Endothelial cell of hepatic sinusoid (primary cell): ENCODE measurements at regions not wholly inside any gene's neighbourhood (a gene's known extent, or its start where the extent isn't known, plus 50 kb on each side); places are given as distances from the start of the nearest gene placed in this dataset.
"Not testable (repeated sequence)": the region's sequence is repeated elsewhere in the genome, so short reads cannot be mapped to it uniquely, and the experiment has no call there.

ENCODE experiments used
- in situ Hi-C: cut with HindIII; loops from 2 replicates; pipeline ENCODE4 v1.10.0; 2017; ENCODE audit warnings: low sequenced_read_pairs

- in situ Hi-C loops, result no loop called here
Measured at GRCh38 chr2:37569131-37569823, 102.2 kb downstream of the CDC42EP3 start.

- in situ Hi-C loops, result no loop called here
Measured at GRCh38 chr2:37569986-37570679, 101.3 kb downstream of the CDC42EP3 start.

- in situ Hi-C loops, result no loop called here
Measured at GRCh38 chr2:37570773-37571586, 100.5 kb downstream of the CDC42EP3 start.

- in situ Hi-C loops, result no loop called here
Measured at GRCh38 chr2:37571587-37572136, 99.8 kb downstream of the CDC42EP3 start.

GRCh38 chr2:37573451-37574388, 97.7 kb downstream of the CDC42EP3 start:
- in situ Hi-C loops, result no loop called here

- in situ Hi-C loops, result no loop called here
Measured at GRCh38 chr2:37575780-37576179, 95.7 kb downstream of the CDC42EP3 start.

- in situ Hi-C loops, result not testable (repeated sequence)
Measured at GRCh38 chr2:37576194-37576593, 95.2 kb downstream of the CDC42EP3 start.

- in situ Hi-C loops, result no loop called here
Measured at GRCh38 chr2:37576831-37577230, 94.6 kb downstream of the CDC42EP3 start.

- in situ Hi-C loops, result no loop called here
Measured at GRCh38 chr2:37579192-37579713, 92.2 kb downstream of the CDC42EP3 start.

- in situ Hi-C loops, result not testable (repeated sequence)
Measured at GRCh38 chr2:37579949-37580348, 91.5 kb downstream of the CDC42EP3 start.

- in situ Hi-C loops, result no loop called here
Measured at GRCh38 chr2:37581433-37581832, 90.0 kb downstream of the CDC42EP3 start.

- in situ Hi-C loops, result no loop called here
Measured at GRCh38 chr2:37582481-37583220, 88.8 kb downstream of the CDC42EP3 start.

- in situ Hi-C loops, result no loop called here
Measured at GRCh38 chr2:37583402-37583801, 88.0 kb downstream of the CDC42EP3 start.

- in situ Hi-C loops, result no loop called here
Measured at GRCh38 chr2:37583867-37584266, 87.6 kb downstream of the CDC42EP3 start.

GRCh38 chr2:37585295-37585908, 86.0 kb downstream of the CDC42EP3 start:
- in situ Hi-C loops, result loop anchor here (5.0 kb wide), 1 partner anchor 37 kb away; no protein-coding TSS in a partner anchor

GRCh38 chr2:37585982-37586621, 85.3 kb downstream of the CDC42EP3 start:
- in situ Hi-C loops, result loop anchor here (5.0 kb wide), 1 partner anchor 36 kb away; no protein-coding TSS in a partner anchor

GRCh38 chr2:37586663-37587317, 84.7 kb downstream of the CDC42EP3 start:
- in situ Hi-C loops, result loop anchor here (5.0 kb wide), 1 partner anchor 36 kb away; no protein-coding TSS in a partner anchor

- in situ Hi-C loops, result loop anchor here (5.0 kb wide), 1 partner anchor 34 kb away; no protein-coding TSS in a partner anchor
Measured at GRCh38 chr2:37587817-37588216, 83.6 kb downstream of the CDC42EP3 start.
